ENCODE measurements at regions not wholly inside any gene's neighbourhood (a gene's known extent, or its start where the extent isn't known, plus 50 kb on each side); places are given as distances from the start of the nearest gene placed in this dataset.

GRCh38 chr6:98463038-98464000 is 371.1 kb upstream of the POU3F2 start:
- H3K36me3 ChIP-seq, result no peaks in the 10 kb centered on the region
- no peaks in the 10 kb centered on the region for H3K9me3 ChIP-seq
- H3K4me1 ChIP-seq, result no peaks in the 10 kb centered on the region
- WGBS, 2 donors (ENCODE audit: low coverage in 1 of 2), result 75 to 83% methylated on average over 11 to 12 of the region's 12 CpGs
- H3K4me3 ChIP-seq, result no peak overlapping the region
- no peak overlapping the region for H3K27ac ChIP-seq
- ATAC-seq, result no peak
- no peaks in the 10 kb centered on the region for H3K27me3 ChIP-seq
- no peak for TF ChIP-seq CTCF (IDR thresholded peaks at IDR 0.05)
- no peak for TF ChIP-seq POLR2A (IDR thresholded peaks at IDR 0.05)
- no peak for TF ChIP-seq EP300 (IDR thresholded peaks at IDR 0.05)
- TF ChIP-seq POLR2AphosphoS5 (IDR thresholded peaks at IDR 0.05), result no peak

- H3K27me3 ChIP-seq, result no peaks in the 10 kb centered on the region
- H3K4me3 ChIP-seq, result no peak overlapping the region
- H3K4me1 ChIP-seq, result no peaks in the 10 kb centered on the region
- 17 to 30% methylated on average over 2 of the region's 2 CpGs for WGBS, 2 donors (ENCODE audit: low coverage in 1 of 2)
- no peaks in the 10 kb centered on the region for H3K36me3 ChIP-seq
- ATAC-seq, result no peak
- no peak for TF ChIP-seq POLR2A (IDR thresholded peaks at IDR 0.05)
- no peak for TF ChIP-seq EP300 (IDR thresholded peaks at IDR 0.05)
- no peak for TF ChIP-seq CTCF (IDR thresholded peaks at IDR 0.05)
- no peak for TF ChIP-seq POLR2AphosphoS5 (IDR thresholded peaks at IDR 0.05)
- H3K9me3 ChIP-seq, result peaks cover 0 to 11% (median 0%) of the 10 kb centered on the region in 3 donors
- no peak overlapping the region for H3K27ac ChIP-seq
These were observed 367.3 kb upstream of the POU3F2 start for GRCh38 chr6:98467091-98467490.

- Histone ChIP-seq H3K4me1 (no peaks in the 10 kb centered on the region), H3K4me3 (no peak overlapping the region), H3K9me3 (peaks cover 0 to 11% (median 0%) of the 10 kb centered on the region in 3 donors), H3K27me3 (no peaks in the 10 kb centered on the region), H3K36me3 (no peaks in the 10 kb centered on the region), H3K27ac (no peak overlapping the region)
- no peak for TF ChIP-seq EP300 (IDR thresholded peaks at IDR 0.05)
- TF ChIP-seq POLR2A (IDR thresholded peaks at IDR 0.05), result no peak
- no peak for TF ChIP-seq POLR2AphosphoS5 (IDR thresholded peaks at IDR 0.05)
- TF ChIP-seq CTCF (IDR thresholded peaks at IDR 0.05), result no peak
- WGBS, 2 donors (ENCODE audit: low coverage in 1 of 2), result 6 to 26% methylated on average over 3 of the region's 3 CpGs
- ATAC-seq, result no peak
These were observed 366.5 kb upstream of the POU3F2 start for GRCh38 chr6:98467902-98468301.

GRCh38 chr6:98469141-98469540 is 365.2 kb upstream of the POU3F2 start:
- H3K27me3 ChIP-seq, result no peaks in the 10 kb centered on the region
- no peak overlapping the region for H3K4me3 ChIP-seq
- H3K9me3 ChIP-seq, result peaks cover 0 to 11% (median 0%) of the 10 kb centered on the region in 3 donors
- no peaks in the 10 kb centered on the region for H3K4me1 ChIP-seq
- no peaks in the 10 kb centered on the region for H3K36me3 ChIP-seq
- TF ChIP-seq EP300 (IDR thresholded peaks at IDR 0.05), result no peak
- no peak for TF ChIP-seq POLR2AphosphoS5 (IDR thresholded peaks at IDR 0.05)
- TF ChIP-seq CTCF (IDR thresholded peaks at IDR 0.05), result no peak
- TF ChIP-seq POLR2A (IDR thresholded peaks at IDR 0.05), result no peak
- no peak overlapping the region for H3K27ac ChIP-seq
- 64 to 75% methylated on average over 2 of the region's 2 CpGs for WGBS, 2 donors (ENCODE audit: low coverage in 1 of 2)
- ATAC-seq, result no peak

GRCh38 chr6:98470821-98471220 is 363.6 kb upstream of the POU3F2 start:
- Histone ChIP-seq H3K36me3 (no peaks in the 10 kb centered on the region), H3K27me3 (no peaks in the 10 kb centered on the region), H3K4me1 (no peaks in the 10 kb centered on the region), H3K9me3 (peaks cover 0 to 11% (median 0%) of the 10 kb centered on the region in 3 donors), H3K27ac (no peak overlapping the region), H3K4me3 (no peak overlapping the region)
- no peak for ATAC-seq
- WGBS, 2 donors (ENCODE audit: low coverage in 1 of 2), result 60% methylated on average over 1 of the region's 1 CpG; no CpG with 5 or more reads in 1 of the 2 donors
- TF ChIP-seq POLR2AphosphoS5 (IDR thresholded peaks at IDR 0.05), result no peak

Measured in gastroesophageal sphincter (tissue), 4 donors.